A673 (cell line): ENCODE measurements at regions not wholly inside any gene's neighbourhood (a gene's known extent, or its start where the extent isn't known, plus 50 kb on each side); places are given as distances from the start of the nearest gene placed in this dataset.

Source experiments
- CTCF ChIP-seq: fragments of 300-800, 200-600 bp; sonication (generic); conservative IDR thresholded peaks from 2 replicates; pipeline ENCODE4 v1.5.1; 2017; ENCODE audit warnings: low read depth, mild to moderate bottlenecking, antibody characterized with exemption, low read length, moderate library complexity, mixed read lengths
- EZH2 ChIP-seq: fragments of 200-600 bp; sonication (generic); IDR thresholded peaks from 2 replicates; pipeline ENCODE4 v1.6.1; 2017; ENCODE audit warnings: borderline replicate concordance, low read depth, mild to moderate bottlenecking, mixed read lengths, antibody characterized with exemption, low read length; ENCODE audit not compliant: poor library complexity, severe bottlenecking

DNA sequence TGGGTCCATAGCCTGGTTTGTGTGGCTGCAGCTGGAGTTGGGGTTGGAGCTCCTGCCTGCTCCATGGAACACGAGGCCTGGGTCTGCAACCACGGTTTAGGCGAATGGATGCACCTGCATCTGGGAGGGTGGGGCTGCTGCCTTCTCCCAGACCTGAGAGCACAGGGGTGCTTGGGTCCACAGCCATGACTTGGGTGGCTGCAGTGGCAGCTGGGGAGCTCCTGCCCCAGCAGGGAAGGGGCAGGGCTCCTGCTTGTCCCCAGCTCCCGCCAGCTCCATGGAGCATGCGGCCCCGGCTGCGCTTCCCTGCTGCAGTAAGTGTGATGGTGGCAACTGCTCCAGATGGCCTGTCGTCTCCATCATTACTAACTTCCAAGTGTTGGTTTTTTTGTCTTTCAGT is 571.1 kb upstream of the LRRN3 start:
- TF ChIP-seq CTCF = no peak
- TF ChIP-seq EZH2 = no peak
